K562 (cell line): ENCODE measurements at regions not wholly inside any gene's neighbourhood (a gene's known extent, or its start where the extent isn't known, plus 50 kb on each side); places are given as distances from the start of the nearest gene placed in this dataset.
A peak's percentile ranks its signal among the peaks of the same experiment; 100 is the strongest.

Source experiments
- ATAC-seq: fragments of 200-7000 bp; cut with Tn5 transposase; 3 replicates; pipeline ENCODE4 v1.9.1; 2020; ENCODE audit warnings: moderate library complexity
- BruUV-seq: library from RNA; stranded (reverse); fragments of 400-500 nt; replicated peaks from 2 replicates; lab custom pipeline; 2021; lab: Mats Ljungman, UMichigan
- CTCF ChIA-PET: fragments of 300-600 bp; formaldehyde crosslinking; extraction: SDS; loops from one replicate; lab custom pipeline; 2021; ENCODE audit warnings: low intra/inter-chr PET ratio; lab: Yijun Ruan, JAX
- POLR2A ChIA-PET: fragments of 300-600, 350-650 bp; sonication (Branson Sonifier 250); formaldehyde crosslinking; extraction: SDS; loops from one replicate; lab custom pipeline; 2021; ENCODE audit warnings: antibody characterized with exemption, inconsistent platforms; lab: Yijun Ruan, JAX
- DNase-seq, 4 experiments: peaks; one replicate each; pipeline versions ENCODE4 v3.0.0 to v3.0.0-alpha.2; 2011 to 2018; ENCODE audit warnings: low spot score in 3 of 4, mixed read lengths in 3 of 4; ENCODE audit errors: extremely low read depth in 1 of 4
- FAIRE-seq: peaks from 2 replicates; lab custom pipeline; 2011; peaks lifted over from hg19 to GRCh38; lab: Jason Lieb, UNC
- H2AFZ ChIP-seq: 2 replicates; pipeline ENCODE4 v1.6.0; 2011; ENCODE audit warnings: low read depth, low read length, control low read depth, inconsistent platforms
- H3K27ac ChIP-seq: fragments of 200-600 bp; 3 replicates; pipeline ENCODE4 v1.8.0; 2011; ENCODE audit warnings: low read depth, mild to moderate bottlenecking, control low read depth, inconsistent platforms, low read length, moderate library complexity, mixed read lengths; ENCODE audit errors: extremely low read depth
- H3K27me3 ChIP-seq, 2 experiments: fragments of 300-600 bp in 1 of 2; 2 replicates in 1 of 2; 3 replicates in 1 of 2; pipeline versions ENCODE4 v1.6.0 to v1.8.0; 2011; ENCODE audit warnings: inconsistent platforms in 2 of 2, low read length in 2 of 2, mild to moderate bottlenecking in 1 of 2, mixed read lengths in 1 of 2, moderate library complexity in 1 of 2; ENCODE audit not compliant: control insufficient read depth in 2 of 2, insufficient read depth in 2 of 2
- H3K36me3 ChIP-seq: fragments of 300-600 bp; 3 replicates; pipeline ENCODE4 v1.8.0; 2011; ENCODE audit warnings: mild to moderate bottlenecking, low read length, inconsistent platforms; ENCODE audit not compliant: control insufficient read depth, insufficient read depth
- H3K4me1 ChIP-seq, 2 experiments: fragments of 200-600 bp in 1 of 2; replicated peaks in 1 of 2; 2 replicates in 1 of 2; 3 replicates in 1 of 2; pipeline versions ENCODE4 v1.5.1 to v1.8.0; 2011; ENCODE audit warnings: inconsistent platforms in 2 of 2, low read length in 2 of 2, mild to moderate bottlenecking in 1 of 2, mixed read lengths in 1 of 2, moderate library complexity in 1 of 2; ENCODE audit not compliant: control insufficient read depth in 2 of 2, insufficient read depth in 2 of 2
- H3K4me2 ChIP-seq: 2 replicates; pipeline ENCODE4 v1.6.1; 2011; ENCODE audit warnings: low read length, control low read depth, inconsistent platforms, mixed read lengths; ENCODE audit not compliant: insufficient read depth
- H3K4me3 ChIP-seq: fragments of 200-600 bp; sonication (generic), shearing (Covaris generic); 2 replicates; pipeline ENCODE4 v1.5.1; 2016; ENCODE audit warnings: control low read depth, inconsistent platforms
- H3K79me2 ChIP-seq: fragments of 200-600 bp; 3 replicates; pipeline ENCODE4 v1.8.0; 2011; ENCODE audit warnings: low read length, inconsistent platforms; ENCODE audit not compliant: control insufficient read depth, insufficient read depth
- H3K9ac ChIP-seq, 2 experiments: 2 replicates each; pipeline versions ENCODE4 v1.6.0 to v1.6.1; 2011; ENCODE audit warnings: low read depth in 2 of 2, low read length in 2 of 2, control low read depth in 1 of 2, inconsistent platforms in 1 of 2, mild to moderate bottlenecking in 1 of 2, mixed read lengths in 1 of 2; ENCODE audit not compliant: insufficient read depth in 1 of 2
- H3K9me1 ChIP-seq: one replicate; pipeline ENCODE4 v1.6.0; 2011; ENCODE audit warnings: inconsistent platforms, mild to moderate bottlenecking, low read length, moderate library complexity; ENCODE audit not compliant: control insufficient read depth, insufficient read depth
- H3K9me3 ChIP-seq: replicated peaks from 2 replicates; pipeline ENCODE4 v1.5.1; 2011; ENCODE audit warnings: low read depth, low read length, inconsistent platforms; ENCODE audit not compliant: control insufficient read depth, insufficient read depth
- H4K20me1 ChIP-seq: replicated peaks from 2 replicates; pipeline ENCODE4 v1.6.1; 2011; ENCODE audit warnings: low read length, inconsistent platforms, mixed read lengths; ENCODE audit not compliant: control insufficient read depth, insufficient read depth
- BCOR ChIP-seq: fragments of 450-650 bp; IDR thresholded peaks from 2 replicates; pipeline ENCODE4 v1.6.1; 2016
- MEIS2 ChIP-seq: fragments of 450-650 bp; IDR thresholded peaks from 2 replicates; pipeline ENCODE4 v1.6.1; 2014; ENCODE audit warnings: mild to moderate bottlenecking; ENCODE audit not compliant: partially characterized antibody
- MTA2 ChIP-seq: fragments of 450-650 bp; IDR thresholded peaks from 2 replicates; pipeline ENCODE4 v1.6.1; 2016; ENCODE audit warnings: low read depth
- MYC ChIP-seq, 2 experiments: fragments of 250-450 bp in 1 of 2; sonication (Bioruptor Pico) in 1 of 2; IDR thresholded peaks; 2 replicates each; pipeline versions ENCODE4 v1.5.1 to v1.6.1; 2012 to 2021; ENCODE audit warnings: low read depth in 2 of 2, borderline replicate concordance in 1 of 2, improper control_type of control experiment in 1 of 2, low read length in 1 of 2, mild to moderate bottlenecking in 1 of 2, moderate library complexity in 1 of 2
- NCOA1 ChIP-seq: fragments of 450-650 bp; IDR thresholded peaks from 2 replicates; pipeline ENCODE4 v1.6.1; 2016; ENCODE audit warnings: low read depth
- NR4A1 ChIP-seq, 2 experiments: fragments of 250-450 bp in 1 of 2; fragments of 450-650 bp in 1 of 2; sonication (Bioruptor Pico) in 1 of 2; IDR thresholded peaks; 2 replicates each; pipeline versions ENCODE4 v1.4.0 to v1.6.1; 2016 to 2020; ENCODE audit warnings: mild to moderate bottlenecking in 2 of 2, missing compliant biosample characterization in 1 of 2, missing genetic modification characterization in 1 of 2, moderate library complexity in 1 of 2
- PHB ChIP-seq: fragments of 250-450 bp; sonication (Bioruptor Pico); IDR thresholded peaks from 2 replicates; pipeline ENCODE4 v1.5.0; 2021
- RBM25 ChIP-seq: fragments of 200-400 bp; formaldehyde crosslinking; IDR thresholded peaks from 2 replicates; pipeline ENCODE4 v1.6.1; 2018; ENCODE audit warnings: low read length, low read depth, moderate library complexity; ENCODE audit not compliant: severe bottlenecking
- RHOXF2B ChIP-seq: fragments of 250-450 bp; sonication (Bioruptor Pico); conservative IDR thresholded peaks from 2 replicates; pipeline ENCODE4 v1.5.1; 2021
- RUNX1 ChIP-seq: sonication (generic); IDR thresholded peaks from 2 replicates; pipeline ENCODE4 v1.6.1; 2016; ENCODE audit warnings: antibody characterized with exemption, low read depth
- SMARCA4 ChIP-seq: fragments of 450-650 bp; IDR thresholded peaks from 2 replicates; pipeline ENCODE4 v1.6.1; 2016
- SP1 ChIP-seq: sonication (generic); formaldehyde crosslinking; IDR thresholded peaks from 2 replicates; pipeline ENCODE4 v1.8.1; 2022; ENCODE audit warnings: mild to moderate bottlenecking, missing genetic modification reagents
- SRF ChIP-seq, 2 experiments: fragments of 250-450, 450-650 bp in 1 of 2; sonication (Bioruptor Pico) in 1 of 2; sonication (generic) in 1 of 2; formaldehyde crosslinking; IDR thresholded peaks; 2 replicates each; pipeline versions ENCODE4 v1.5.0 to v1.5.1; 2020 to 2022; ENCODE audit warnings: mild to moderate bottlenecking in 1 of 2, missing genetic modification reagents in 1 of 2
- TAL1 ChIP-seq: fragments of 450-650 bp; IDR thresholded peaks from 2 replicates; pipeline ENCODE4 v1.6.1; 2016; ENCODE audit warnings: mild to moderate bottlenecking
- TCF3 ChIP-seq: sonication (generic); formaldehyde crosslinking; IDR thresholded peaks from 2 replicates; pipeline ENCODE4 v1.4.0; 2020; ENCODE audit warnings: mild to moderate bottlenecking, missing genetic modification reagents
- TEAD4 ChIP-seq, 2 experiments: sonication (generic) in 1 of 2; formaldehyde crosslinking in 1 of 2; IDR thresholded peaks; 2 replicates each; pipeline versions ENCODE4 v1.6.1 to v1.8.0; 2012 to 2022; ENCODE audit warnings: borderline replicate concordance in 1 of 2, inconsistent platforms in 1 of 2, low read length in 1 of 2, mild to moderate bottlenecking in 1 of 2, missing genetic modification reagents in 1 of 2
- ZFP36 ChIP-seq: fragments of 150-350 bp; IDR thresholded peaks from 2 replicates; pipeline ENCODE4 v1.6.1; 2018; ENCODE audit warnings: low read length, low read depth; ENCODE audit not compliant: partially characterized antibody
- ZNF253 ChIP-seq: fragments of 250-450 bp; sonication (Bioruptor Pico); conservative IDR thresholded peaks from 2 replicates; pipeline ENCODE4 v1.6.1; 2021; ENCODE audit warnings: mild to moderate bottlenecking
- WGBS: fragments of 100-300 bp; shearing (Covaris generic); methylation state at CpG from one replicate; pipeline ENCODE4 v1.1.6; 2016; ENCODE audit warnings: low coverage, mixed read lengths; ENCODE audit not compliant: insufficient coverage; ENCODE audit errors: missing lambda C conversion rate; 5-methylcytosine and 5-hydroxymethylcytosine counted together
- in situ Hi-C: fragments of 300-500 bp; cut with MboI; formaldehyde crosslinking; loops from 4 replicates; pipeline ENCODE4 v1.15.0; 2018; ENCODE audit warnings: inconsistent platforms, mixed read lengths
- intact Hi-C: fragments of 100-400 bp; cut with micrococcal nuclease; formaldehyde crosslinking; loops from 2 replicates; pipeline ENCODE4 v1.14.2; 2022
- TF ChIP-seq, protein P1 (sequence below): sonication (generic); formaldehyde crosslinking; IDR thresholded peaks from 2 replicates; pipeline ENCODE4 v1.8.0; 2022; ENCODE audit warnings: missing genetic modification reagents, mild to moderate bottlenecking, moderate library complexity, borderline replicate concordance
- TF ChIP-seq, protein P2 (sequence below): sonication (generic); IDR thresholded peaks from 2 replicates; pipeline ENCODE4 v1.6.1; 2016

DNA sequence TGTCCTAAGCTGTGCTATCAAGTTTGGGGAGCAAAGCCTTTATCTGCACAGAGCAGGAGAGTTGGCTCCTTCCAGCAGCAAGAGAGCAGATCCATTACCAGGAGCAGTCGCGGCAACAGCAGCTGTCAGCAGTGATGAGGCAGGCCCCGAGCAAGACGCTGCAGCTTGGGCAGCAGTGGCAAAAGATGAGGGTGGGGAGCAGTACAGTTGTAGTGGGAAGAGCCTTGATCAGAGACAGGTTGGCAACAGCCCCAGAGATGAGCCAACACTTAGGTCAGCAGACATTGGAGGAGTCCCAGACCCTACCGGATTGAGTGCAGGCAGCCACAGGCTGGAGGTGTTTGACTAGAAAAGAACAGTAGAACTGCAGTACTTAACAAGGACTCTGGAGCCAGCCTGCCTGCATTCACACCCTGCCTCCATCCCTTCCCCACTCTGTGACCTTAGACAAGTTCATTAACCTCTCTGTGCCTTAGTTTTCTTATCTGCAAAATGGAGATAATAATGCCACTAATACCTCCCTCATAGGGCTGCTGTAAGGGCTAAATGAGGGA, 117.1 kb upstream of the SERTAD2 start:
- peak overlapping the region; percentile 63 for H2AFZ ChIP-seq
- no peak for FAIRE-seq
- CTCF ChIA-PET = no interaction called here
- no peaks in the 10 kb centered on the region for H4K20me1 ChIP-seq
- peak overlapping the region; percentile 44 for H3K4me2 ChIP-seq
- DNase-seq = peak in 2 of 4 experiments; percentile 57 to 80
- H3K9me1 ChIP-seq = no peaks in the 10 kb centered on the region
- H3K4me3 ChIP-seq = no peak overlapping the region
- peak; percentile 25 for ATAC-seq
- WGBS = 0% methylated on average over 5 of the region's 5 CpGs
- intact Hi-C loops (no loop called here), in situ Hi-C loops (no loop called here)
- no peaks in the 10 kb centered on the region for H3K79me2 ChIP-seq
- no peaks in the 10 kb centered on the region for H3K27me3 ChIP-seq
- no peaks in the 10 kb centered on the region for H3K9me3 ChIP-seq
- H3K4me1 ChIP-seq = peaks cover 29 to 38% of the 10 kb centered on the region in 2 experiments; a peak in 4 of 5 replicates
- POLR2A ChIA-PET = interaction anchor here (1.0 to 2.1 kb wide), 6 partner anchors 8 to 117 kb away, joined by 3 to 7 read pairs (median 4); partner anchors contain the start of gene SERTAD2
- H3K36me3 ChIP-seq = no peaks in the 10 kb centered on the region
- no peak overlapping the region for H3K27ac ChIP-seq
- BruUV-seq = no TSS peak
- H3K9ac ChIP-seq = peak overlapping the region in 1 of 2 experiments; percentile 76; a peak in 1 of 4 replicates
- TF ChIP-seq, protein P1, sequence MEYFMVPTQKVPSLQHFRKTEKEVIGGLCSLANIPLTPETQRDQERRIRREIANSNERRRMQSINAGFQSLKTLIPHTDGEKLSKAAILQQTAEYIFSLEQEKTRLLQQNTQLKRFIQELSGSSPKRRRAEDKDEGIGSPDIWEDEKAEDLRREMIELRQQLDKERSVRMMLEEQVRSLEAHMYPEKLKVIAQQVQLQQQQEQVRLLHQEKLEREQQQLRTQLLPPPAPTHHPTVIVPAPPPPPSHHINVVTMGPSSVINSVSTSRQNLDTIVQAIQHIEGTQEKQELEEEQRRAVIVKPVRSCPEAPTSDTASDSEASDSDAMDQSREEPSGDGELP (CRISPR knock-in tag) = peak; percentile 48; the same call in 1 of the 2 replicates
- TF ChIP-seq TEAD4 (IDR thresholded peaks at IDR 0.05; ENCODE audit: low read length) = 0 out of 2 replicates have a peak, but pooled peaks have one; percentile 29
- TF ChIP-seq TEAD4 (CRISPR knock-in tag; IDR thresholded peaks at IDR 0.05; ENCODE audit: borderline replicate concordance) = no peak
- TF ChIP-seq, protein P2, sequence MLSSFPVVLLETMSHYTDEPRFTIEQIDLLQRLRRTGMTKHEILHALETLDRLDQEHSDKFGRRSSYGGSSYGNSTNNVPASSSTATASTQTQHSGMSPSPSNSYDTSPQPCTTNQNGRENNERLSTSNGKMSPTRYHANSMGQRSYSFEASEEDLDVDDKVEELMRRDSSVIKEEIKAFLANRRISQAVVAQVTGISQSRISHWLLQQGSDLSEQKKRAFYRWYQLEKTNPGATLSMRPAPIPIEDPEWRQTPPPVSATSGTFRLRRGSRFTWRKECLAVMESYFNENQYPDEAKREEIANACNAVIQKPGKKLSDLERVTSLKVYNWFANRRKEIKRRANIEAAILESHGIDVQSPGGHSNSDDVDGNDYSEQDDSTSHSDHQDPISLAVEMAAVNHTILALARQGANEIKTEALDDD = peak; percentile 2; the same call in 1 of the 2 replicates
- TF ChIP-seq RHOXF2B (CRISPR knock-in tag) = no peak
- no peak for TF ChIP-seq PHB
- peak; percentile 19; the same call in 1 of the 2 replicates for TF ChIP-seq NCOA1
- TF ChIP-seq MEIS2 = peak; percentile 58
- TF ChIP-seq SRF (CRISPR knock-in tag; IDR thresholded peaks at IDR 0.05) = no peak
- peak; percentile 60; the same call in 1 of the 2 replicates for TF ChIP-seq SMARCA4
- TF ChIP-seq MYC (IDR thresholded peaks at IDR 0.05; ENCODE audit: low read depth, low read length) = no peak
- no peak for TF ChIP-seq MYC (CRISPR knock-in tag; IDR thresholded peaks at IDR 0.05; ENCODE audit: borderline replicate concordance, low read depth)
- no peak for TF ChIP-seq RUNX1
- TF ChIP-seq TAL1 = peak; percentile 52; the same call in 1 of the 2 replicates
- TF ChIP-seq BCOR = peak; percentile 82
- no peak for TF ChIP-seq ZNF253
- TF ChIP-seq MTA2 = peak; percentile 26; the same call in 1 of the 2 replicates
- peak; percentile 50 for TF ChIP-seq SP1 (CRISPR knock-in tag)
- peak; percentile 74 for TF ChIP-seq TCF3 (CRISPR knock-in tag)
- peak; percentile 75 for TF ChIP-seq RBM25
- TF ChIP-seq NR4A1 (CRISPR knock-in tag; IDR thresholded peaks at IDR 0.05) = no peak
- 0 out of 2 replicates have a peak, but pooled peaks have one; percentile 37 for TF ChIP-seq NR4A1 (tag; IDR thresholded peaks at IDR 0.05)
- TF ChIP-seq ZFP36 = peak; percentile 60
